ENCODE measurements at regions not wholly inside any gene's neighbourhood (a gene's known extent, or its start where the extent isn't known, plus 50 kb on each side); places are given as distances from the start of the nearest gene placed in this dataset.
"Not testable (repeated sequence)": the region's sequence is repeated elsewhere in the genome, so short reads cannot be mapped to it uniquely, and the experiment has no call there.

GRCh38 chr11:23484618-23485017 lies 624.3 kb upstream of the CCDC179 start:
- DNase-seq = not testable (repeated sequence)

DNA sequence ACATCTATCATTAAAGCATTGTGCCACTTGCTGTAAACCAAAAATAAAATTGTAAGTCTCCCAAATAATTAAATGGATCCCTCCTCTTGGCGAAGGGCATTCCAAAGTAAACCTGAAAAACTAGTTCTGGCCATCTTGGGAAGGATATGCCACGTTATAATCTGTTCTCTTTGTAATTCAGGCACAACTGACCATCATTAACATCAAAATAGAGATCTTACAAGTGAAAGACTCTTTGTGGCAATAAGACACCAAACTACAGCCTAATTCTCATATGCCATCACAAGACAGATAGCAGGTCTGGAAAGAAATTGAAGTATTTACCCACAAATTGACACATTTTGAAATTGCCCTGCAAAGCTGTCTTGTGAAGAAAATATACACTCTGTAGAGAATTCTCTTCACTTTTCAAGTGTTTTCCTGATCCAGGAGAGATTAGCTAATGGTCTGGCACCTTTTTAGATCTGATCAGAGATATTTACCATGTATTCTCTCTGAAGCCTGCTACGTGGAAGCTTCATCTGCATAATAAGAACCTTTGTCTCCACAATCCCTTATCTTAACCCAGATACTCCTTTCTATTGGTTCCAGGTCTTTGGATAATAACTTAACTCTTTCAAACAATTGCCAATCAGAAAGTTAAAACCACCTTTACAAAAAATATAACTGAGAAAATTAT lies 630.4 kb upstream of the CCDC179 start:
- no peak for DNase-seq

DNA sequence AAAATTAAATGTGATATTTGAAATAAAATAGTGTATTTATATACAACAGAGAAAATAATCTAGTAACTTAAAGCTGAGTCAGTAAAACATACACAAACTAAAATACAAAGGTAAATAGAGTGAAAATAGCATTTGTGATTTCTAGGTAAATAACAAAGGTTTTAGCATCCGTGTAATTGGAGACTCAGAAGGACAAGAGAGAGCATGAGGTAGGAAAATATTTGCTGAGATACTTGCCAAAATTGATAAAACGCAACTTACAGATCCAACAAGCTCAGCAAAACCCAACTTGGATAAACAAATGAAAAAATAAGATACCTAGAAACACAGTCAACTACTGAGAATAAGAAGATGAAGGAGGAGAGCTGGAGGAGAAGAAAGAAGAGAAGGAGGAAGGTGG lies 634.7 kb upstream of the CCDC179 start:
- no peak for DNase-seq

GRCh38 chr11:23496340-23496739 lies 636.1 kb upstream of the CCDC179 start:
- DNase-seq = no peak

DNA sequence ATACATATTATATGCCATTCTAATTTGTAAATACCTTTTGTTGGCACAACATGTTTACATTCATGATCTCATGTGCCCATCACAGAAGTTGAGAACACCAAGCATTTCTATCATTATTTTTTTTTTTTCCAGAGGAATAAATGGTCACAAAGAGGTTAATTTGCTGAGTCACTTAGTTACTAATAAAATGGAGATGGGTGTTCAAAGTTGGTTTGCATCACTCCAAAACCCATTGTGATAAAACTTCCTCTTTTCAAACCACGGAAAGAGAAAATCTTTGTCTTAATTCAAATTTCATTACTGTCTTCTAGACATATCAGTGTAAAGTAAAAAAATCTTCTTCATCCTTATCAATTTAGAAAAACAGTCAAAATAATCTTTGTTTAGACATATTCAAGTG lies 636.8 kb upstream of the CCDC179 start:
- DNase-seq = no peak

DNA sequence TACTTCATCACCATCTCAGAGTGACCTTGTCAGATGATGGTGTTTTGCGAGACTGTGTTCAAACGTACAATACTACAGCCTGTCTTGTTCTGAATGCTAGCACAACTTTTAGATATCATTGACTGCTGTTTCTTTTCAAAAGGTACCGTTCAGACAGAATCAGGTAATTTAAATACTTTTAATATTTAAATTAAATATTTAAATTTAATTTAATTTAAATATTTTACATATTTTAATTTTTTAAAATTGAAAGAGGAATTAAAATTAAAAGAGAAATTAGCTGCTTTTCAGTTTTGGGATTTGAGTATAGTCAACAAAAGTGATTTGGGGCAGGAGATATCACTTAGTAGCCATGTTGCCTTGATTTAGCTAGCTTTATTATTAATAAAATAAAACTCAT lies 642.1 kb upstream of the CCDC179 start:
- no peak for DNase-seq

GRCh38 chr11:23502826-23503225 lies 642.6 kb upstream of the CCDC179 start:
- DNase-seq = peak; percentile 74

GRCh38 chr11:23509023-23509422 lies 648.7 kb upstream of the CCDC179 start:
- peak; percentile 58 for DNase-seq

DNA sequence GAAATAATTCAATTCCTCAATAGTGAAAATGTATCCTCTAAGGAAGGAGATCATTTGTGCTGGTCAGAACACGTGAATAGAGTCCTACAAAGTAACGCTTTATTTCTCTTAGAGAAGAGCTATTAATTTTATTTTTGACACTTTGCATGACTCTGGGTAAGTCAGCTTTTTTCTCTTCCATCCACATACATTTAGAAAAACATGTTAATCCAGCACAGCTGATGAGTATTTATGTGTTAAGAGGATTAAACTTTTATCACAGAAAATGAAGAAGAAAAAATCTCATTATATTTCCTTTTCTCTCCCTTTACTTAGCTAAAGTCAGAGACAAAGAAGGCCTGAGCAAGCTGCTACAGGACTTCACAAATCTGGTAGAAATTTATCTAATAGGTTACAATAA lies 649.5 kb upstream of the CCDC179 start:
- DNase-seq = no peak

DNA sequence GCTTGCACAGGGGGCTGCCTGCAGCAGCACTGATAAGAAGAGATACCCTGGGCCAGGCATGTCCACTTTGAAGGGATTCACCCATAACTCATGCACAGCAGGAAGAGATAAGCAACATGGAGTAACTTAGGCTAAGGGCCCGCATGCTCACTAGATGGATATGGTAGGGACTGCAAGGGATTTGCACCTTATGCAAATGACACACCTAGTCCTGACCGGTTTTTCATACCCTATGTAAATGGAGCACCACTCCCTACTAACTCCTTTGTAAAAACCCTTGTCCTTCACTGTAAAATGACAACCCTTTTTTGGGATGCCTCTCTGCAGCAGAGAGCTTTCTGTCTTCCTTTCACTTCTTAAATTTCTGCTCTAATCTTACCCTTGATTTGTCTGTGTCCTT lies 658.9 kb upstream of the CCDC179 start:
- DNase-seq = no peak

DNA sequence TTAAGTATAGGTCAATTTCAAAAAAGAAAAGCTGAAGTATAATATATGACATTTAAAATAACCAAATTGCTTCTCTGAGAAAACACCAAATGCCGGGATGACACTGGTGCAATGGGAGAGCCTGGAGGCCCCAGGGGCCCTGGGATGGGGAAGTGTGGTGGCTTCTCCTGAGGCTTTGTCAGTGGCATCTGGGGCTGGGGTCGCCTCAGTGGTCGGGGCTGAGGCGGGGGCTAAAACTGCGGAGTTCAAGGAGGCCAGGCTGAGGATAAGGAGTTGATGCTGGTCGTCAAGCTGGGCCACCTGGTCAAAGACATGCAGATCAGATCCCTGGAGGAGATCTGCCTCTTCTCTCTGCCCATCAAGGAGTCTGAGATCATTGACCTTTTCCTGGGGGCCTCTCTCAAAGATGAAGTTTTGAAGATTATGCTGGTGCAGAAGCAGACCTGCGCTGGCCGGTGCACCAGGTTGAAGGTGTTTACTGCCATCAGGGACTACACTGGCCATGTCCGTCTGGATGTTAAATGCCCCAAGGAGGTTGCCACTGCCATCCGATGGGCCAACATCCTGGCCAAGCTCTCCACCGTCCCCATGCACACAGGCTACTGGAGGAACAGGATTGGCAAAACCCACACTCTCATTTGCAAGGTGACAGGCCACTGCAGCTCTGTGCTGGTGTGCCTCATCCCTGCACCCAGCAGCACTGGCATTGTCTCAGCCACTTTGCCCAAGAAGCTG lies 660.1 kb upstream of the CCDC179 start:
- no peak for DNase-seq

GRCh38 chr11:23536907-23537306 lies 676.6 kb upstream of the CCDC179 start:
- DNase-seq = no peak

- no peak for DNase-seq
These were observed 679.3 kb upstream of the CCDC179 start for GRCh38 chr11:23539556-23539955.

DNA sequence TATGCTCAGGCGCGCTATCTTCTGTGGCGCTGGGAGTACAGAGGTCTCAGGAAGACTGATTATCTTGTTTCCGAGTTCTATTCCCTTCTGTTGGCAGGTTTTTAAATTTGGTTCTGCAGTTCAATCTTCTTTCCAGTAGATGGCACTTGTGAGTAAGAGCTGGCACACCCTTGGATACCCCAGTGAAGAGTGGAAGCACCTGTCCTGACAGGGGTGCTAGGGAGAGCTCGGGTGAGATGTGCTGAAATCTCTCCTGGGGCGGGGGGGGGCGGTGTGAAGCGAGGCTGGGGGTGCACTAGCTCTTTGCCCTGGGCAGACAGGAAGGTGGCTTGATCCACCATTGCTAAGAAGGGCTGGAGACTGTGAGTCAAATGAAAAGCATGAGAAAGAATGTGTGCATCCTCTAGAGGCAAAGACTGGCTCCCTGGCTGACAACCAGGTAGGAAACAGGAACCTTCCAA lies 679.9 kb upstream of the CCDC179 start:
- peak; percentile 59 for DNase-seq

DNA sequence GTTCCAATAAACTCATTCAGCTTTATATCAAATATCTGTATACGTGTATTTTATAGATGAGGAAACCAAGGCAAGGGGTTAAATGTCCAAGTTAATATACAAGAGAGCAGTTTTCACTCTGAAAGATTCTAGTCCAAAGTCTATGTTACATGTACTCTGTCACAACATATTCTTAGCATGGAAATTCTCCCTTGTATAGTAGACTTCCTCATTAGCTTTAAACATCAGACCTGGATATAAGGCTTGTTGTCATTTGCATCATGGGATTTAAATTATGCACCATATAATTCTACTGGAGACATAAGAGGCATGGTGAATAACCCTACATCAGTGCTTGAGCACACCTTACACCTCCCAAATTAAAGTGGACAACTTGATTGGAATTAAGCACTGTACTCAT lies 681.9 kb upstream of the CCDC179 start:
- no peak for DNase-seq

GRCh38 chr11:23542816-23543215 lies 682.5 kb upstream of the CCDC179 start:
- no peak for DNase-seq

GRCh38 chr11:23543651-23544222 lies 683.5 kb upstream of the CCDC179 start:
- no peak for DNase-seq

GRCh38 chr11:23551706-23552105 lies 691.4 kb upstream of the CCDC179 start:
- no peak for DNase-seq

- no peak for DNase-seq
These were observed 693.7 kb upstream of the CCDC179 start for GRCh38 chr11:23554002-23554401.

- DNase-seq = peak; percentile 77
These were observed 694.8 kb upstream of the CCDC179 start for GRCh38 chr11:23555085-23555484.

- DNase-seq = no peak
These were observed 696.0 kb upstream of the CCDC179 start for GRCh38 chr11:23556163-23556750.

GRCh38 chr11:23563591-23563990 lies 703.3 kb upstream of the CCDC179 start:
- DNase-seq = no peak

GRCh38 chr11:23564370-23564769 lies 704.1 kb upstream of the CCDC179 start:
- DNase-seq = no peak

DNA sequence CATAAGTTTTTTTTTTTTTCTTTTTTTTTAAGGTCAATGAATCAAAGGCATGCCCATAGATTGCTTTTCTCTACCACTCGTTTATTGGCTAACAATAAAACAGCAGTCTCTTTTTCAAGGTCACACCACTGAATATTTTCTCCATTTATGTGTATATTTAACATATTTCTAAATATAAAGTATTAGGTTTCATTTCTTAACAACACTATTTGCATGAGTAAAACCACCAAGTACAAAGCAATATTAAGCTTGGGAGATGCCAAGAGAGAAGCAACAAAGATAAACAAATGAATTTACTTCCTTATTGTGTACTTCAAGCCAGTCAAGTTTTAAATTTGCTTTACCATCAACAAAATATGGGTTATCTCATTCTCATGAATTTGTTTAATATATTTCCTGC lies 708.9 kb upstream of the CCDC179 start:
- no peak for DNase-seq
